SK-N-MC (cell line): ENCODE measurements at regions not wholly inside any gene's neighbourhood (a gene's known extent, or its start where the extent isn't known, plus 50 kb on each side); places are given as distances from the start of the nearest gene placed in this dataset.

ENCODE experiments used
- EZH2 ChIP-seq: fragments of 200-600 bp; sonication (generic); IDR thresholded peaks from one replicate; pipeline ENCODE4 v1.6.1; 2017; ENCODE audit warnings: antibody characterized with exemption
- FOXP2 ChIP-seq: optimal IDR thresholded peaks from 2 replicates; pipeline ENCODE3; 2011; ENCODE audit warnings: mild to moderate bottlenecking, moderate library complexity; ENCODE audit not compliant: insufficient read depth; ENCODE audit errors: extremely low read length, control extremely low read depth
- POLR2AphosphoS5 ChIP-seq: IDR thresholded peaks from 2 replicates; pipeline ENCODE4 v1.6.1; 2012; ENCODE audit warnings: mild to moderate bottlenecking, low read depth, low read length, borderline replicate concordance

- TF ChIP-seq EZH2: no peak
- TF ChIP-seq POLR2AphosphoS5: peak; percentile 69; the same call in 1 of the 2 replicates
- TF ChIP-seq FOXP2: no peak
Observed at GRCh38 chr3:106620646-106621045, 751.8 kb upstream of the CBLB start.
